Astrocyte of the cerebellum (primary cell): ENCODE measurements at regions not wholly inside any gene's neighbourhood (a gene's known extent, or its start where the extent isn't known, plus 50 kb on each side); places are given as distances from the start of the nearest gene placed in this dataset.

ENCODE experiments used
- DNase-seq: peaks from one replicate; pipeline ENCODE4 v3.0.0-alpha.2; 2011; ENCODE audit warnings: low read depth
- H3K4me3 ChIP-seq: 2 replicates; pipeline ENCODE4 v1.5.1; 2011; ENCODE audit warnings: mild to moderate bottlenecking, low read depth, low read length, moderate library complexity
- CTCF ChIP-seq: IDR thresholded peaks from 2 replicates; pipeline ENCODE4 v1.5.1; 2012; ENCODE audit warnings: low read length, low read depth, moderate library complexity, mild to moderate bottlenecking; ENCODE audit errors: missing control alignments
- in situ Hi-C: cut with HindIII; loops from 2 replicates; pipeline ENCODE4 v1.10.0; 2017; ENCODE audit warnings: low sequenced_read_pairs

DNA sequence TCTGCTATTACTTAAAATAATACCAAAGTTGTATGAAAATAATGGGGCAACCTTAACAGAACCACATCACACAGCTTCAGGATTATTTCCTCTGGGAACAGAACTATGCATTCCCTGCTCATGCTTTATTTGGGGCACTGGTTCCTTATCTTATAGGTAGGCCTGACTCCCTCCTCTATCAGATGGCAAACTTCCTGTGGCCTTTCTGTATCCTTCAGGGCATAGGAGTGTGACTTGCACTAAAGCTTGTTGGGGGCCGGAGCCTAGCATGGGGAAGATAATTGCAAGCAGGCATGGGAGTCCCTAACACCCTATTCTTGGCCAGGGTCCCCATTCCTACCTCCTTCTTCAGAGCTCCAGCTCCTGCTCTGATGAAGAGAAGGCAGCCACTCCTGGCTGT, 167.2 kb upstream of the SERTAD2 start:
- no peak for TF ChIP-seq CTCF
- in situ Hi-C loops: no loop called here

DNA sequence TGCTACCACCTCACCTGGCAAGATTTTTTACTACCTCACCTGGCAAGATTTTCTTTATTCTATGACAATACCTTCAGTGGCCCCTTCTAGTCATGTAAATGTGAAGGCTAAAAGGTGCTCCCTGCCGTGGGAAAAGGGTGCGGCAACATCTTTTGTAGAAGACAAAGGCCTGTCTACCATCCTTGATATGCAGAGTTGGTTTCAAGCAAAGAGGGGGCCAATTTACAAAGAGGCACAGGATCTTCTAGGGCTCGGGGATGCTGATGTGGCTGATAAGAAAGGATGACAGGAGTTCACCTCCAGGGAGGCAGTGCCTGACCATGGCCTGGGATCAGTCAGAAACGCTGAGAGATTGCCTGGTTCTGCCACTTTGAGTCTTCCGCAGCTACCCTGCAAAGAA, 165.4 kb upstream of the SLC1A4 start:
- in situ Hi-C loops: no loop called here
- DNase-seq: no peak
- H3K4me3 ChIP-seq: no peak overlapping the region
- TF ChIP-seq CTCF: no peak

More for the DNA sequence above, 167.2 kb upstream of the SERTAD2 start:
- no peak overlapping the region for H3K4me3 ChIP-seq
- DNase-seq: no peak

GRCh38 chr2:64825831-64826491, 163.2 kb upstream of the SLC1A4 start:
- no peak overlapping the region for H3K4me3 ChIP-seq
- no peak for DNase-seq
- no peak for TF ChIP-seq CTCF
- in situ Hi-C loops: no loop called here

DNA sequence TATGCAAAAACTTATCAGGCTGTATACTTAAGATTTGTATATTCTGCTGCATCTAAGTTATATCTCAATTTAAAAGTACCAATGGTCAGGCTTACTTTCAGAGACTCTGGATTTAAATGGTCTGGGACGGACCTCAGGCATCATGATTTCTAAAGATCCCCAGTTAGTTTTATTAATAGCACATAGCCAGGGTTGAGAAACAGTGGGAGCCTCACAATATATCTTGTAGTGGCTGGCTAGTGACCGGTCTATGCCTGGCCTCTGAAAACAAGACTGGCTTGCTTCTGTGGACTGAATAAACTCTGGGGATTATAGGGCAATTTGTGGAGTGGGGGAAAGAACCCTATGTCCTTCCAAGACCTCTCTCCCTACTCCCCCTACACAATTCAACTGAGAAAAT, 162.5 kb upstream of the SLC1A4 start:
- DNase-seq: no peak
- in situ Hi-C loops: no loop called here
- TF ChIP-seq CTCF: no peak
- no peak overlapping the region for H3K4me3 ChIP-seq

DNA sequence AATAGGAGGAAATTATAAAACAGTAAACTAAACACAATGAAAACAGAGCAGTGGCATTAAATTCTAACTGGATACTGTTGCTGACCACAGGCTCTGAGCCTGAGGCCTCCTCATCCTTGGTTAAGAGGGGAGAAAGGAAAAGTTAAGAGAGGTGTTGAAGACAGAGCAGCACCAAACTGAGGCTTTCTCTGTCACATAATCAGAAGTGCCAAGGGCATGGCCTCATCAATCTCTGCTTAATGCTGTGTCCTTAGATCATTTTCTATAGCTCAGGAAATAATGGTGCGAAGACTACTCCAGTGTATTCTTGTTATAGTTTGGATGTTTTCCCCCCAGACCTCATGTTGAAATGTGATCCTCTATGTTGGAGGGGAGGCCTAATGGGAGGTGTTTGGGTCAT, 160.9 kb upstream of the SLC1A4 start:
- in situ Hi-C loops: no loop called here
- DNase-seq: no peak
- H3K4me3 ChIP-seq: no peak overlapping the region

GRCh38 chr2:64829525-64829924, 159.7 kb upstream of the SLC1A4 start:
- TF ChIP-seq CTCF: no peak
- no peak overlapping the region for H3K4me3 ChIP-seq
- in situ Hi-C loops: no loop called here
- DNase-seq: no peak

More for the DNA sequence above, 160.9 kb upstream of the SLC1A4 start:
- TF ChIP-seq CTCF: no peak
